ENCODE measurements at regions not wholly inside any gene's neighbourhood (a gene's known extent, or its start where the extent isn't known, plus 50 kb on each side); places are given as distances from the start of the nearest gene placed in this dataset.
"Not testable (repeated sequence)": the region's sequence is repeated elsewhere in the genome, so short reads cannot be mapped to it uniquely, and the experiment has no call there.

GRCh38 chr4:155442267-155443105, 65.7 kb upstream of the MAP9 start:
- Histone ChIP-seq H3K4me1 (ENCODE audit: insufficient read depth, low read length, poor library complexity, severe bottlenecking) (no peaks in the 10 kb centered on the region), H3K9me2 (ENCODE audit: insufficient read depth, low read length) (no peaks in the 10 kb centered on the region), H3K36me3 (ENCODE audit: insufficient read depth, low read length) (no peaks in the 10 kb centered on the region), H3K4me3 (ENCODE audit: low read depth, low read length, poor library complexity, severe bottlenecking) (no peak overlapping the region), H4K20me1 (ENCODE audit: insufficient read depth, low read length) (no peaks in the 10 kb centered on the region), H2AFZ (ENCODE audit: low read length) (no peak overlapping the region), H3K27ac (ENCODE audit: low read depth, low read length, poor library complexity, severe bottlenecking) (no peak overlapping the region), H3K79me2 (ENCODE audit: insufficient read depth, low read depth, low read length) (no peaks in the 10 kb centered on the region), H3K9me3 (ENCODE audit: low read length) (no peaks in the 10 kb centered on the region), H3K4me2 (ENCODE audit: low read length) (no peak overlapping the region)
- intact Hi-C loops (cut with micrococcal nuclease; ENCODE audit: unreplicated experiment), result loop anchor here (2.0 kb wide), 1 partner anchor 344 kb away; no protein-coding TSS in a partner anchor
- ChIA-PET CTCF (ENCODE audit: unreplicated experiment) (no interaction called here), POLR2A (no interaction called here)
- TF ChIP-seq EZH2phosphoT487 (IDR thresholded peaks at IDR 0.05; ENCODE audit: borderline replicate concordance, low read depth, low read length) (no peak), CTCF (conservative IDR thresholded peaks at IDR 0.05; ENCODE audit: low read length) (peak; percentile 94)
- peak; percentile 41 for DNase-seq (ENCODE audit: low spot score)
- no TSS peak for BruUV-seq (replicated peaks)

GRCh38 chr4:155441475-155441874, 64.7 kb upstream of the MAP9 start:
- BruUV-seq (replicated peaks), result no TSS peak
- ChIA-PET POLR2A (interaction anchor here (0.7 kb wide), 1 partner anchor 23 kb away, joined by 3 read pairs; no protein-coding TSS in a partner anchor), CTCF (ENCODE audit: unreplicated experiment) (no interaction called here)
- Histone ChIP-seq H3K4me2 (ENCODE audit: low read length) (no peak overlapping the region), H3K36me3 (ENCODE audit: insufficient read depth, low read length) (no peaks in the 10 kb centered on the region), H4K20me1 (ENCODE audit: insufficient read depth, low read length) (no peaks in the 10 kb centered on the region), H3K79me2 (ENCODE audit: insufficient read depth, low read depth, low read length) (no peaks in the 10 kb centered on the region), H3K9me3 (ENCODE audit: low read length) (no peaks in the 10 kb centered on the region), H3K9me2 (ENCODE audit: insufficient read depth, low read length) (no peaks in the 10 kb centered on the region), H3K4me3 (ENCODE audit: low read depth, low read length, poor library complexity, severe bottlenecking) (no peak overlapping the region), H3K4me1 (ENCODE audit: insufficient read depth, low read length, poor library complexity, severe bottlenecking) (no peaks in the 10 kb centered on the region), H3K27ac (ENCODE audit: low read depth, low read length, poor library complexity, severe bottlenecking) (no peak overlapping the region), H2AFZ (ENCODE audit: low read length) (no peak overlapping the region)
- no peak for DNase-seq (ENCODE audit: low spot score)
- intact Hi-C loops (cut with micrococcal nuclease; ENCODE audit: unreplicated experiment), result no loop called here
- no peak for TF ChIP-seq EZH2phosphoT487 (IDR thresholded peaks at IDR 0.05; ENCODE audit: borderline replicate concordance, low read depth, low read length)
- TF ChIP-seq CTCF (conservative IDR thresholded peaks at IDR 0.05; ENCODE audit: low read length), result no peak

GRCh38 chr4:155439760-155440159, 63.0 kb upstream of the MAP9 start:
- BruUV-seq (replicated peaks); H3K27ac ChIP-seq (ENCODE audit: low read depth, low read length, poor library complexity, severe bottlenecking); H3K9me3 ChIP-seq (ENCODE audit: low read length); H4K20me1 ChIP-seq (ENCODE audit: insufficient read depth, low read length); H3K79me2 ChIP-seq (ENCODE audit: insufficient read depth, low read depth, low read length); DNase-seq (ENCODE audit: low spot score); H3K4me2 ChIP-seq (ENCODE audit: low read length); H2AFZ ChIP-seq (ENCODE audit: low read length); H3K9me2 ChIP-seq (ENCODE audit: insufficient read depth, low read length); H3K4me1 ChIP-seq (ENCODE audit: insufficient read depth, low read length, poor library complexity, severe bottlenecking); H3K36me3 ChIP-seq (ENCODE audit: insufficient read depth, low read length); H3K4me3 ChIP-seq (ENCODE audit: low read depth, low read length, poor library complexity, severe bottlenecking); intact Hi-C loops (cut with micrococcal nuclease; ENCODE audit: unreplicated experiment); CTCF ChIA-PET (ENCODE audit: unreplicated experiment): not testable (repeated sequence)
- POLR2A ChIA-PET, result interaction anchor here (0.6 kb wide), 1 partner anchor 87 kb away, joined by 6 read pairs; no protein-coding TSS in a partner anchor

Data from OCI-LY7 (cell line).